HG02763 (cell line): ENCODE measurements at regions not wholly inside any gene's neighbourhood (a gene's known extent, or its start where the extent isn't known, plus 50 kb on each side); places are given as distances from the start of the nearest gene placed in this dataset.

ENCODE experiments used
- ATAC-seq: cut with Tn5 transposase; IDR thresholded peaks from one replicate; pipeline ENCODE4 v1.9.1; 2021; ENCODE audit warnings: mild to moderate bottlenecking, moderate library complexity; ENCODE audit not compliant: unreplicated experiment

GRCh38 chr10:78932861-78933260 lies 135.9 kb upstream of the ZMIZ1 start:
- ATAC-seq, result no peak

- no peak for ATAC-seq
These were observed 134.8 kb upstream of the ZMIZ1 start for GRCh38 chr10:78933828-78934531.

DNA sequence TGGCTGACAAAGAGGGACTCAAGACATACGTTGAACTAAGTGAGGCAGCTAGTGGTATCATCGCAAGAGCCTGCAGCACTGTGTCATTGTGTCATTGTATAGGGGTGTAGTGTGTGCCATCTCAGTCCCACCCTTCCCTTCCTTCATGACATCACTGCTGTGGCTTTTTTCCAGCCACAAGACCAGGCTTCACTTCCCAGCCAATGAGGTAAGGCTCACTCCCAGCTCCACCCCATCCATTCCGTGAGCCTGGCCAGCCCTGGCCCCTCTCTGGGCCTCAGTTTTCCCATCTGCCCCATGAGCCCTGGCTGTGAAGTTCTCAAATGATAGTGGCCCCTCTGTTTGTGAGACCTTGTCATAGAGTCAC lies 134.3 kb upstream of the ZMIZ1 start:
- no peak for ATAC-seq

- ATAC-seq, result no peak
These were observed 133.7 kb upstream of the ZMIZ1 start for GRCh38 chr10:78934994-78935602.

DNA sequence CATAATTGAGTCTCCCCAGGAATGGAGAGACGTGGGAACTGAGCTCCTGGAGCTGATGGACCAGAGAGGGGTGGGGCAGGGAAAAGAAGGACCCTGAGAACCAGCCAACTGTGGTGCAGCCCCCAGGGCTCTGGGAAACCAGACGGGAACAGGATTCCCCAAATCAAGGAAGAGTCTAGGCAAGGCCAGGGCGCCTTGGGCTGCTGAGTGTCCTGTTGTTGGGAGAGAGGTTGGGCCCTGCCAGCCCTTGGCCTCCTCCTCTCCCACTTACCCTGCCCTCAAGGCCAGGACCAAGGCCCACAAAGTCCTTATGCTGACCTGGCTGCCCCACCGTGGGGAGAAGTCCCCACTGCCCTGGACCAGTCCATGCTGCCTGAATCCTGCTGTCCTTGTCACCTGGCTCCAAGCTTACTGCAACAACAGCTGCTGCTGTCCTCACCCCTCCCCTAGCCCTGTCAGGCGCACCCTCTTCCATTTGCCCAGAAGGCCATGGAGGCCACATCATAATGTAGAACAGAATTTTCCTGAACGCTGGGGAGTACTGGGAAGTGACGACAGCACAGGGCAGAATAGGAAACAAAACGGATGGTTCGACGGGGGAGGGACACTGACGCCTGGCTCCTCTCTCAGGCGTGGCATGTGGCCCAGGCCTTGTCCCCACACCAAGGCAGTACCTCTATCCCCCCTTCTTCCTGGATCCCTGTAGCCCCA lies 132.9 kb upstream of the ZMIZ1 start:
- ATAC-seq, result no peak

DNA sequence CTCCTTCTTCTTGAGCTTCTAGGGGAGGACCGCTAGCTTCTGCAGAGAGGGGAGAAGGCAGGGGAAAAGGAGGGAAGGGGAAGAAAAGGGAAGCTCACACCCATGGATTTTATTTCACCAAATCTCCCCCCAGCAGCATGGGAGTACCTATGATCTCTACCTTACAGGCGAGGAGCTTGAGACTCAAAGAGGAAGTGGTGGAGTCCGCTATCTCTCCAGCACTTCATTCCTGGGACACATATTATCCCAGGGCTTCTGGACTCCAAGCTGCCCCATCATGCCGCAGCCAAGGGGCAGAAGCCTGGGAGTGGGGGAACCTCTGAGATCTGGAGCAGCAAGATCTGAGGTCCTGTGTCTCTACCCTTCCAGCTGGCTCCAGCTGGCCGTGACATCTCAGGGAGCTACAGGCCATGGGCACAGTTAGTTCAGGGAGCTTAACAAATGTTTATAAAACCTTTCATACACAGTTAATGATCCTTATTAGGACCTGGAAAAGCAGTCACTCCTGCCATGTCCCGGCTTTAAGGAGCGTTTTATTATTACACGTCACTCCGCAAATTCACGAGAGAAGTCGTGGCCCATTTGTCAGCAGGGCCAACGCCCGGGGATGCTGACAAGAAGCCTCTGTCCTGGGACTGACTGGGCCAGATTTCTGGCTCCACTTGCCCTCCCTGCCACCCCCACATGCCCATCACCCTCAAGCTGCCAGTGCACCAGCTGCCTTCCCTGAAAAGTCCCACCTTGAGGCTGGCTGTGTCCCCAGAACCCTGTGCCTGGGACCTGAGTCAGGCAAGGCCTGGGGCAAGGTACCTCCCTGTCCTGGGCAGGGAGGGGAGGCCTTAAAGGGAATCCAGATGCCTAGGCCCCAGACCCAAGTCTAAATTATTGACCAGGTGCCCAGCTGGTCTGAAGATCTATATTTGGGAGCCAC lies 132.1 kb upstream of the ZMIZ1 start:
- ATAC-seq, result no peak

- ATAC-seq, result no peak
These were observed 131.4 kb upstream of the ZMIZ1 start for GRCh38 chr10:78937393-78937792.

DNA sequence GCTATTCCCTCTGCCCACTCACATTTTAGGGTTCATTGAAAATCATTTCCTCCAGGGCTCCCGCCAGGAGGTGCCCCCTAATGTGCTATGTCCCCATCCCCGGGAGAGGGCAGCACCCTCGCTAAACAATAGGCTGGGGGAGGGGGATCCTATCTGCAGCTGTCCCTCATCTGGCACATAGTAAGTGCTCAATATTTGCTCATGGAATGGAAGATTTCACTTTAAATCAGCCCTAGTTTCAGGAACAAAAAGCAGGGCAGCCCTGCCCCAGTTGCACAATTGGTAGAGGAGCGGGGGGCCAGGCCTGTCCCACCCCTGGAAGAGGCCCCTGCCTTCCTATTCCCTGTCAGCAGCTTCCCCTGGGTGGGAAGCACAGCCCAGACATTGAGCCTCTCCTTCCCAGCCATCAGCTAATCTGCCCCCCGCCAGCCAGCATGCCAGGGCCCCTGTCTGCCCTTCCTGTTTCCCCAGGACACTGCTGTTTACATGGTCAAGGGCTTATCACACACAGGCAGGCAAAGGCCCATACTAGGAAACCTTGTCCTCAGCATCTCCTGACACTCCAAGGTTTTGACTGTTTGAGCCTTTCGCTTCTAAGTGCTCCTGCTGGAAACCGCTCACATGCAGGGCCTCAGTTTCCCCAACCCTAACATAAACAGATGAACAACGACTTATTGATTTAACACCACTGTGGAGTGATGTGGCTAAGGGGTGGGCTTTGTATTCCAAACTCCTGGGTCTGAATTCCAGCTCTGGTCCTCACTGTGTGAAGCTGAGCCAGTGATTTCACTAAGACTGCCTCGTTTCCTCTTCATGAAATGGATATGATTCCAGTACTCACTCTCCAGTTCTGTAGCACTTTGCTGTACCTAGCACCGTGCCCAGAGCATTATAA lies 130.7 kb upstream of the ZMIZ1 start:
- ATAC-seq, result no peak

- ATAC-seq, result no peak
These were observed 129.8 kb upstream of the ZMIZ1 start for GRCh38 chr10:78938695-78939672.

- ATAC-seq, result no peak
These were observed 126.7 kb upstream of the ZMIZ1 start for GRCh38 chr10:78942091-78942501.

- ATAC-seq, result no peak
These were observed 123.9 kb upstream of the ZMIZ1 start for GRCh38 chr10:78944723-78945312.

- no peak for ATAC-seq
These were observed 122.9 kb upstream of the ZMIZ1 start for GRCh38 chr10:78945838-78946237.

DNA sequence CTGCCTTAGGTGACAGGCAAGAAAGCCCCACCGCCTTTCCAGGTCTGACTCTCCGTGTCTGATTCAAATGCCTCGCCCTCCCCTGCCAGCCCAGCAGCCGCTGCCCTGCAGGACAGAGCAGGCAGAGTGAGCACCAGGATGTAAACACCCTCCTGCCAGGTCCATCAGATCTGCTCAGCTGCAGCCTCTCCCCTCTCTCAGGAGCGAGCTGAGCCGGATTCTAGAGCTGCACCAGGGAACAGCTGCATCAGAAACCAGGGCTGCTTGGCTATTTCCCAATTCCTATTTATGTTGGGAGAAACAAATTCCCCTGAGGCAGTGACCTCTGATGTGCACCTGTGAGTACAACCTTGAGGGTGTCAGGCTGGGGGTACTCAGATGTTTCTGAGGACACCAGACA lies 121.5 kb upstream of the ZMIZ1 start:
- no peak for ATAC-seq

- ATAC-seq, result no peak
These were observed 121.0 kb upstream of the ZMIZ1 start for GRCh38 chr10:78947733-78948132.

GRCh38 chr10:78948621-78949030 lies 120.1 kb upstream of the ZMIZ1 start:
- ATAC-seq, result no peak

- no peak for ATAC-seq
These were observed 117.8 kb upstream of the ZMIZ1 start for GRCh38 chr10:78950656-78951587.

- no peak for ATAC-seq
These were observed 116.7 kb upstream of the ZMIZ1 start for GRCh38 chr10:78952030-78952429.

GRCh38 chr10:78952686-78953085 lies 116.1 kb upstream of the ZMIZ1 start:
- no peak for ATAC-seq
